CD4-positive, alpha-beta T cell (primary cell): ENCODE measurements at regions not wholly inside any gene's neighbourhood (a gene's known extent, or its start where the extent isn't known, plus 50 kb on each side); places are given as distances from the start of the nearest gene placed in this dataset.
"Not testable (repeated sequence)": the region's sequence is repeated elsewhere in the genome, so short reads cannot be mapped to it uniquely, and the experiment has no call there.

Source experiments
- ATAC-seq: fragments of 200-7000 bp; cut with Tn5 transposase; one replicate; pipeline ENCODE4 v1.10.0; 2022; ENCODE audit warnings: mild to moderate bottlenecking; ENCODE audit not compliant: poor library complexity
- CTCF ChIA-PET: fragments of 350-600 bp; sonication (Branson Sonifier 250); formaldehyde crosslinking; loops from one replicate; lab custom pipeline; 2021; ENCODE audit warnings: antibody characterized with exemption, inconsistent platforms; lab: Charles Lee
- POLR2A ChIA-PET: fragments of 350-600 bp; sonication (Branson Sonifier 250); formaldehyde crosslinking; loops from one replicate; lab custom pipeline; 2021; ENCODE audit warnings: antibody characterized with exemption, inconsistent platforms; lab: Charles Lee
- DNase-seq, 14 experiments: peaks; one replicate each; pipeline ENCODE4 v3.0.0-alpha.2; 2013 to 2020; ENCODE audit warnings: mixed read lengths in 2 of 14
- H3K27ac ChIP-seq, 2 donors: one replicate each; pipeline versions ENCODE4 v1.5.1 to v1.7.0; 2013; ENCODE audit warnings: low read length in 2 of 2, low read depth in 1 of 2, mild to moderate bottlenecking in 1 of 2
- H3K27me3 ChIP-seq, 2 experiments: 1 replicate in 1 of 2; 2 replicates in 1 of 2; pipeline versions ENCODE4 v1.6.1 to v1.7.0; 2013; ENCODE audit warnings: low read length in 2 of 2, control low read depth in 1 of 2, mild to moderate bottlenecking in 1 of 2, moderate library complexity in 1 of 2; ENCODE audit not compliant: insufficient read depth in 2 of 2, control insufficient read depth in 1 of 2
- H3K36me3 ChIP-seq: one replicate; pipeline ENCODE4 v1.6.1; 2013; ENCODE audit warnings: low read length, control low read depth; ENCODE audit not compliant: insufficient read depth
- H3K4me1 ChIP-seq: one replicate; pipeline ENCODE4 v1.6.1; 2013; ENCODE audit warnings: low read length, control low read depth; ENCODE audit not compliant: insufficient read depth
- H3K4me3 ChIP-seq: one replicate; pipeline ENCODE4 v1.5.1; 2013; ENCODE audit warnings: mild to moderate bottlenecking, low read length, moderate library complexity
- H3K9me3 ChIP-seq, 2 experiments: 1 replicate in 1 of 2; 2 replicates in 1 of 2; pipeline versions ENCODE4 v1.6.1 to v1.7.0; 2013; ENCODE audit warnings: low read length in 2 of 2, mild to moderate bottlenecking in 2 of 2, control low read depth in 1 of 2, moderate library complexity in 1 of 2; ENCODE audit not compliant: control insufficient read depth in 1 of 2, insufficient read depth in 1 of 2
- H3K27ac Mint-ChIP-seq: one replicate; pipeline ENCODE4 v1.8.0; 2020; ENCODE audit warnings: mixed read lengths
- H3K27me3 Mint-ChIP-seq: one replicate; pipeline ENCODE4 v1.8.0; 2021; ENCODE audit warnings: mixed read lengths
- H3K36me3 Mint-ChIP-seq: one replicate; pipeline ENCODE4 v1.8.0; 2021; ENCODE audit warnings: low read depth, mixed read lengths
- H3K4me1 Mint-ChIP-seq: one replicate; pipeline ENCODE4 v1.8.0; 2021; ENCODE audit warnings: low read depth, mixed read lengths
- H3K4me3 Mint-ChIP-seq: one replicate; pipeline ENCODE4 v1.8.0; 2020; ENCODE audit warnings: mild to moderate bottlenecking, mixed read lengths
- H3K9me3 Mint-ChIP-seq: one replicate; pipeline ENCODE4 v1.8.0; 2020; ENCODE audit warnings: mixed read lengths
- CTCF ChIP-seq: fragments of 200-600 bp; IDR thresholded peaks from one replicate; pipeline ENCODE4 v1.8.0; 2022; ENCODE audit warnings: antibody characterized with exemption, mild to moderate bottlenecking
- intact Hi-C, 2 experiments: fragments of 100-400 bp; cut with DNase I in 1 of 2; cut with micrococcal nuclease in 1 of 2; formaldehyde crosslinking; loops; one replicate each; pipeline versions ENCODE4 v1.15.1 to v1.9.0; 2023 to 2025; cut with DNase I, micrococcal nuclease

- no peak overlapping the region for H3K27ac Mint-ChIP-seq
- H3K36me3 ChIP-seq: no peaks in the 10 kb centered on the region
- no peak overlapping the region for H3K4me3 ChIP-seq
- H3K27me3 ChIP-seq: no peaks in the 10 kb centered on the region
- H3K4me3 Mint-ChIP-seq: no peak overlapping the region
- intact Hi-C loops: no loop called here
- no peak overlapping the region for H3K27ac ChIP-seq
- no peaks in the 10 kb centered on the region for H3K9me3 Mint-ChIP-seq
- TF ChIP-seq CTCF: no peak
- DNase-seq: no peak
- H3K4me1 Mint-ChIP-seq: no peaks in the 10 kb centered on the region
- ChIA-PET POLR2A (no interaction called here), CTCF (no interaction called here)
- H3K36me3 Mint-ChIP-seq: no peaks in the 10 kb centered on the region
- ATAC-seq: no peak
- no peaks in the 10 kb centered on the region for H3K27me3 Mint-ChIP-seq
- no peaks in the 10 kb centered on the region for H3K4me1 ChIP-seq
- peaks cover 0 to 59% of the 10 kb centered on the region in 2 experiments for H3K9me3 ChIP-seq
These were observed 473.7 kb upstream of the SALL3 start for GRCh38 chr18:78505851-78506461.

GRCh38 chr18:78507217-78507616, 472.4 kb upstream of the SALL3 start:
- Mint-ChIP-seq H3K27ac (no peak overlapping the region), H3K4me1 (no peaks in the 10 kb centered on the region), H3K36me3 (no peaks in the 10 kb centered on the region), H3K27me3 (no peaks in the 10 kb centered on the region), H3K4me3 (no peak overlapping the region), H3K9me3 (no peaks in the 10 kb centered on the region)
- Histone ChIP-seq H3K4me3 (no peak overlapping the region), H3K4me1 (no peaks in the 10 kb centered on the region), H3K9me3 (peaks cover 0 to 54% of the 10 kb centered on the region in 2 experiments), H3K27me3 (no peaks in the 10 kb centered on the region), H3K36me3 (no peaks in the 10 kb centered on the region), H3K27ac (no peak overlapping the region)
- intact Hi-C loops: no loop called here
- ChIA-PET CTCF (no interaction called here), POLR2A (no interaction called here)
- DNase-seq (no peak), ATAC-seq (no peak)
- no peak for TF ChIP-seq CTCF

DNA sequence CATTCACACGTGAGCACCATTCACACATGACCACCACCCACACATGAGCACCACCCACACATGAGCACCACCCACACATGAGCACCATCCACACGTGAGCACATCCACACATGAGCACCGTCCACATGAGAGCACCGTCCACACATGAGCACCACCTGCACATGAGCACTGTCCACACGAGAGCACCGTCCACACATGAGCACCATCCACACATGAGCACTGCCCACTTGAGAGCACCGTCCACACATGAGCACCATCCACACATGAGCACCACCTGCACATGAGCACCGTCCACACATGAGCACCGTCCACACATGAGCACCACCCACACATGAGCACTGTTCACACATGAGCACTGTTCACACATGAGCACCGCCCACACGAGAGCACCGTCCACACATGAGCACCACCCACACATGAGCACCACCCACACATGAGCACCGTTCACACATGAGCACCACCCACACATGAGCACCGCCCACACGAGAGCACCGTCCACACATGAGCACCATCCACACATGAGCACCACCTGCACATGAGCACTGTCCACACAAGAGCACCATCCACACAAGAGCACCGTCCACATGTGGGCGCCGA, 471.3 kb upstream of the SALL3 start:
- H3K36me3 Mint-ChIP-seq, H3K4me3 Mint-ChIP-seq, ATAC-seq, H3K27me3 ChIP-seq, H3K36me3 ChIP-seq, H3K27ac ChIP-seq, H3K4me1 ChIP-seq, intact Hi-C loops, H3K9me3 Mint-ChIP-seq, DNase-seq, H3K27me3 Mint-ChIP-seq, H3K27ac Mint-ChIP-seq, POLR2A ChIA-PET, H3K4me1 Mint-ChIP-seq, CTCF ChIA-PET, H3K4me3 ChIP-seq: not testable (repeated sequence)
- H3K9me3 ChIP-seq: peaks cover 0 to 50% of the 10 kb centered on the region in 2 experiments

- CTCF ChIA-PET: no interaction called here
- no peaks in the 10 kb centered on the region for H3K36me3 ChIP-seq
These were observed 469.5 kb upstream of the SALL3 start for GRCh38 chr18:78510091-78510490.

More at GRCh38 chr18:78510091-78510490, 469.5 kb upstream of the SALL3 start:
- Mint-ChIP-seq H3K27me3 (no peaks in the 10 kb centered on the region), H3K36me3 (no peaks in the 10 kb centered on the region), H3K9me3 (no peaks in the 10 kb centered on the region), H3K27ac (no peak overlapping the region), H3K4me3 (no peak overlapping the region), H3K4me1 (no peaks in the 10 kb centered on the region)
- intact Hi-C loops: no loop called here
- DNase-seq (no peak), ATAC-seq (no peak)
- Histone ChIP-seq H3K4me3 (no peak overlapping the region), H3K27me3 (no peaks in the 10 kb centered on the region), H3K9me3 (peaks cover 0 to 39% of the 10 kb centered on the region in 2 experiments), H3K27ac (no peak overlapping the region), H3K4me1 (no peaks in the 10 kb centered on the region)
- POLR2A ChIA-PET: no interaction called here
- TF ChIP-seq CTCF: no peak
